ENCODE measurements at regions not wholly inside any gene's neighbourhood (a gene's known extent, or its start where the extent isn't known, plus 50 kb on each side); places are given as distances from the start of the nearest gene placed in this dataset.

- Histone ChIP-seq H4K91ac (ENCODE audit: insufficient read length, low read depth, low read length) (no peak overlapping the region), H2BK5ac (ENCODE audit: insufficient read length, low read length) (no peak overlapping the region), H2BK12ac (ENCODE audit: insufficient read length, low read depth, low read length) (no peak overlapping the region), H3K79me2 (ENCODE audit: insufficient read depth, low read length) (no peaks in the 10 kb centered on the region), H3K9ac (ENCODE audit: extremely low read depth, insufficient read length, low read length) (no peak overlapping the region), H2BK15ac (ENCODE audit: low read depth, low read length) (no peak overlapping the region), H2BK120ac (ENCODE audit: low read depth, low read length, poor library complexity, severe bottlenecking) (no peak overlapping the region), H4K5ac (ENCODE audit: insufficient read length, low read depth, low read length) (no peak overlapping the region), H4K8ac (replicated peaks; ENCODE audit: insufficient read length, low read depth, low read length) (no peak overlapping the region), H2BK20ac (ENCODE audit: low read depth, low read length, poor library complexity, severe bottlenecking) (no peak overlapping the region), H3T11ph (ENCODE audit: low read length) (no peak overlapping the region), H3K4ac (ENCODE audit: low read depth, low read length) (no peak overlapping the region), H3K23ac (ENCODE audit: insufficient read length, low read depth, low read length) (no peak overlapping the region), H2AFZ (ENCODE audit: low read length) (no peak overlapping the region), H3K27me3 (ENCODE audit: insufficient read depth, low read length) (no peaks in the 10 kb centered on the region), H3K4me2 (ENCODE audit: insufficient read depth, insufficient read length, low read length) (no peak overlapping the region), H4K20me1 (ENCODE audit: control insufficient read depth, insufficient read depth, insufficient read length) (no peaks in the 10 kb centered on the region), H3K14ac (ENCODE audit: insufficient read depth, low read length) (no peak overlapping the region), H3K9me3 (ENCODE audit: control insufficient read depth, low read depth, low read length) (no peaks in the 10 kb centered on the region), H3K18ac (ENCODE audit: insufficient read length, low read depth, low read length) (no peak overlapping the region), H3K56ac (ENCODE audit: insufficient read length, low read depth, low read length) (no peak overlapping the region), H3K23me2 (ENCODE audit: insufficient read length, low read depth, low read length, poor library complexity, severe bottlenecking) (no peaks in the 10 kb centered on the region), H2AK5ac (ENCODE audit: insufficient read length, low read length) (no peak overlapping the region), H3K79me1 (ENCODE audit: insufficient read depth, low read depth, low read length, poor library complexity, severe bottlenecking) (no peaks in the 10 kb centered on the region), H3K4me1 (ENCODE audit: insufficient read depth, low read length) (no peaks in the 10 kb centered on the region), H3K27ac (ENCODE audit: insufficient read length, low read depth, low read length) (no peak overlapping the region)
- DNase-seq = no peak
- H3K27ac Mint-ChIP-seq = no peak overlapping the region
- peaks cover 28 to 33% of the 10 kb centered on the region in 2 experiments for H3K4me1 Mint-ChIP-seq
- no peaks in the 10 kb centered on the region; the same call in none of the 2 replicates for H3K27me3 Mint-ChIP-seq (ENCODE audit: low read depth)
- no peak for TF ChIP-seq CTCF (conservative IDR thresholded peaks at IDR 0.05)
- H3K9me3 Mint-ChIP-seq = no peaks in the 10 kb centered on the region
- no CpG with 5 or more reads among the region's 6 CpGs for WGBS (ENCODE audit: extremely low coverage, insufficient read length, low lambda C conversion rate)
- H3K36me3 Mint-ChIP-seq (ENCODE audit: insufficient read depth in 1 of 3, low read depth in 3 of 3) = no peaks in the 10 kb centered on the region
- no peak overlapping the region for H3K4me3 Mint-ChIP-seq
These were observed 244.4 kb downstream of the UACA start for GRCh38 chr15:70519004-70519365.
